ENCODE measurements at regions not wholly inside any gene's neighbourhood (a gene's known extent, or its start where the extent isn't known, plus 50 kb on each side); places are given as distances from the start of the nearest gene placed in this dataset.

- Histone ChIP-seq H3K9me3 (ENCODE audit: control insufficient read depth, insufficient read depth, low read depth, low read length) (no peaks in the 10 kb centered on the region), H3K4me1 (ENCODE audit: control insufficient read depth, insufficient read depth, low read length) (no peaks in the 10 kb centered on the region), H3K4me3 (ENCODE audit: low read depth, low read length) (no peak overlapping the region), H3K36me3 (ENCODE audit: control insufficient read depth in 2 of 2, insufficient read depth in 1 of 2, low read length in 2 of 2) (no peaks in the 10 kb centered on the region), H3K27ac (ENCODE audit: extremely low read depth, low read depth, low read length) (no peak overlapping the region)
- POLR2A ChIA-PET, result no interaction called here
- CTCF ChIA-PET, result interaction anchor here (0.7 to 1.5 kb wide), 5 partner anchors 51 to 374 kb away, joined by 3 to 4 read pairs (median 3); no protein-coding TSS in a partner anchor
- TF ChIP-seq GLIS1 (tag by site-specific recombination; IDR thresholded peaks at IDR 0.05), result peak; percentile 95
- TF ChIP-seq ZNF654 (tag by site-specific recombination; IDR thresholded peaks at IDR 0.05; ENCODE audit: low read depth), result no peak
- TF ChIP-seq, protein P1, sequence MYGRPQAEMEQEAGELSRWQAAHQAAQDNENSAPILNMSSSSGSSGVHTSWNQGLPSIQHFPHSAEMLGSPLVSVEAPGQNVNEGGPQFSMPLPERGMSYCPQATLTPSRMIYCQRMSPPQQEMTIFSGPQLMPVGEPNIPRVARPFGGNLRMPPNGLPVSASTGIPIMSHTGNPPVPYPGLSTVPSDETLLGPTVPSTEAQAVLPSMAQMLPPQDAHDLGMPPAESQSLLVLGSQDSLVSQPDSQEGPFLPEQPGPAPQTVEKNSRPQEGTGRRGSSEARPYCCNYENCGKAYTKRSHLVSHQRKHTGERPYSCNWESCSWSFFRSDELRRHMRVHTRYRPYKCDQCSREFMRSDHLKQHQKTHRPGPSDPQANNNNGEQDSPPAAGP (tag by site-specific recombination; IDR thresholded peaks at IDR 0.05), result no peak
- no peak for TF ChIP-seq ZNF837 (tag by site-specific recombination; IDR thresholded peaks at IDR 0.05)
- TF ChIP-seq GLIS2 (tag by site-specific recombination; IDR thresholded peaks at IDR 0.05), result 0 out of 2 replicates have a peak, but pooled peaks have one; percentile 29
- TF ChIP-seq ZBTB20 (tag by site-specific recombination; IDR thresholded peaks at IDR 0.05), result no peak
- no peak for TF ChIP-seq SP2 (tag by site-specific recombination; IDR thresholded peaks at IDR 0.05)
- peak; percentile 62 for TF ChIP-seq ZIC2 (tag by site-specific recombination; IDR thresholded peaks at IDR 0.05)
- no peak for TF ChIP-seq ZNF221 (tag by site-specific recombination; IDR thresholded peaks at IDR 0.05; ENCODE audit: borderline replicate concordance)
- no peak for TF ChIP-seq ZNF423 (tag by site-specific recombination; IDR thresholded peaks at IDR 0.05)
These were observed 313.1 kb upstream of the TNRC6C start for GRCh38 chr17:77645072-77646045.

GRCh38 chr17:77646046-77646430 lies 312.5 kb upstream of the TNRC6C start:
- POLR2A ChIA-PET, result no interaction called here
- Histone ChIP-seq H3K27ac (ENCODE audit: extremely low read depth, low read depth, low read length) (no peak overlapping the region), H3K4me1 (ENCODE audit: control insufficient read depth, insufficient read depth, low read length) (no peaks in the 10 kb centered on the region), H3K9me3 (ENCODE audit: control insufficient read depth, insufficient read depth, low read depth, low read length) (no peaks in the 10 kb centered on the region), H3K36me3 (ENCODE audit: control insufficient read depth in 2 of 2, insufficient read depth in 1 of 2, low read length in 2 of 2) (no peaks in the 10 kb centered on the region), H3K4me3 (ENCODE audit: low read depth, low read length) (no peak overlapping the region)
- CTCF ChIA-PET, result interaction anchor here (0.7 kb wide), 2 partner anchors 51 to 367 kb away, joined by 3 to 4 read pairs; no protein-coding TSS in a partner anchor
- TF ChIP-seq, protein P2, sequence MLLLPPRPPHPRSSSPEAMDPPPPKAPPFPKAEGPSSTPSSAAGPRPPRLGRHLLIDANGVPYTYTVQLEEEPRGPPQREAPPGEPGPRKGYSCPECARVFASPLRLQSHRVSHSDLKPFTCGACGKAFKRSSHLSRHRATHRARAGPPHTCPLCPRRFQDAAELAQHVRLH (tag by site-specific recombination; IDR thresholded peaks at IDR 0.05), result no peak
- TF ChIP-seq ZNF350 (tag by site-specific recombination; IDR thresholded peaks at IDR 0.05), result no peak
- TF ChIP-seq, protein P3, sequence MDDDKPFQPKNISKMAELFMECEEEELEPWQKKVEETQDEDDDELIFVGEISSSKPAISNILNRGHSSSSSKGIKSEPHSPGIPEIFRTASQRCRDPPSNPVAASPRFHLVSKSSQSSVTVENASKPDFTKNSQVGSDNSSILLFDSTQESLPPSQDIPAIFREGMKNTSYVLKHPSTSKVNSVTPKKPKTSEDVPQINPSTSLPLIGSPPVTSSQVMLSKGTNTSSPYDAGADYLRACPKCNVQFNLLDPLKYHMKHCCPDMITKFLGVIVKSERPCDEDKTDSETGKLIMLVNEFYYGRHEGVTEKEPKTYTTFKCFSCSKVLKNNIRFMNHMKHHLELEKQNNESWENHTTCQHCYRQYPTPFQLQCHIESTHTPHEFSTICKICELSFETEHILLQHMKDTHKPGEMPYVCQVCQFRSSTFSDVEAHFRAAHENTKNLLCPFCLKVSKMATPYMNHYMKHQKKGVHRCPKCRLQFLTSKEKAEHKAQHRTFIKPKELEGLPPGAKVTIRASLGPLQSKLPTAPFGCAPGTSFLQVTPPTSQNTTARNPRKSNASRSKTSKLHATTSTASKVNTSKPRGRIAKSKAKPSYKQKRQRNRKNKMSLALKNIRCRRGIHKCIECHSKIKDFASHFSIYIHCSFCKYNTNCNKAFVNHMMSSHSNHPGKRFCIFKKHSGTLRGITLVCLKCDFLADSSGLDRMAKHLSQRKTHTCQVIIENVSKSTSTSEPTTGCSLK (tag by site-specific recombination; IDR thresholded peaks at IDR 0.05), result no peak
- no peak for TF ChIP-seq ZNF664 (tag by site-specific recombination; IDR thresholded peaks at IDR 0.05)
- TF ChIP-seq ZNF398 (tag by site-specific recombination; IDR thresholded peaks at IDR 0.05), result no peak
- no peak for TF ChIP-seq INSM2 (tag by site-specific recombination; IDR thresholded peaks at IDR 0.05)
- no peak for TF ChIP-seq CTCF (tag by site-specific recombination; IDR thresholded peaks at IDR 0.05)
- TF ChIP-seq REST (tag by site-specific recombination; IDR thresholded peaks at IDR 0.05), result no peak
- TF ChIP-seq, protein P4, sequence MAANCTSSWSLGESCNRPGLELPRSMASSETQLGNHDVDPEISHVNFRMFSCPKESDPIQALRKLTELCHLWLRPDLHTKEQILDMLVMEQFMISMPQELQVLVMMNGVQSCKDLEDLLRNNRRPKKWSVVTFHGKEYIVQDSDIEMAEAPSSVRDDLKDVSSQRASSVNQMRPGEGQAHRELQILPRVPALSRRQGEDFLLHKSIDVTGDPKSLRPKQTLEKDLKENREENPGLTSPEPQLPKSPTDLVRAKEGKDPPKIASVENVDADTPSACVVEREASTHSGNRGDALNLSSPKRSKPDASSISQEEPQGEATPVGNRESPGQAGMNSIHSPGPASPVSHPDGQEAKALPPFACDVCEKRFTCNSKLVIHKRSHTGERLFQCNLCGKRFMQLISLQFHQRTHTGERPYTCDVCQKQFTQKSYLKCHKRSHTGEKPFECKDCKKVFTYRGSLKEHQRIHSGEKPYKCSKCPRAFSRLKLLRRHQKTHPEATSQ (tag by site-specific recombination; IDR thresholded peaks at IDR 0.05), result no peak
